HL-60 (cell line): ENCODE measurements at regions not wholly inside any gene's neighbourhood (a gene's known extent, or its start where the extent isn't known, plus 50 kb on each side); places are given as distances from the start of the nearest gene placed in this dataset.

Experiments used
- CTCF ChIP-seq: IDR thresholded peaks from one replicate; pipeline ENCODE4 v1.5.1; 2011; ENCODE audit warnings: low read length, control low read depth, inconsistent platforms; ENCODE audit not compliant: insufficient read depth
- REST ChIP-seq: IDR thresholded peaks from 2 replicates; pipeline ENCODE4 v1.6.1; 2012; ENCODE audit warnings: low read depth; ENCODE audit not compliant: insufficient replicate concordance

- TF ChIP-seq CTCF (no peak), REST (no peak)
Observed at GRCh38 chr10:131722121-131722520, 178.7 kb upstream of the PPP2R2D start.
